ENCODE measurements at regions not wholly inside any gene's neighbourhood (a gene's known extent, or its start where the extent isn't known, plus 50 kb on each side); places are given as distances from the start of the nearest gene placed in this dataset.

DNA sequence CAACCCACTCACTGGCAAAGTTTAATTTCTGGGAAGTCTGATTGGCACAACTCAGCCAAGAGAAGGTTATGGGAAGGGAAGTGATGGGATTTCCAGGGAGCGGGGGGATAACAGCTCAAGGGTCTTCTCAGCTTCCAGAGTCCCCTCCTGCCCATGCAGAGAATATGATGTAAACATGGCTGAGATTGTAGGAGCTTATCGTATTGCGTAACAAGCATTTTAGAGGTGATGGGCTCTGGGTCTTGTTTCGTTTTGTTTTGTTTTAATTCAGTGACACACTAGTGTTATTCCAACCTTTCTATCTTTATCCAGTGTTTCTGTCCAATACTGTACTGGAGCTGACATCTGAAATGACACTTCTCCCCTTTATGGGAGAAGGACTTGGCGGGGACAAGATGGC, 762.1 kb upstream of the TMEM132C start:
- no peak for TF ChIP-seq POLR2A (IDR thresholded peaks at IDR 0.05)
- TF ChIP-seq, protein P1, sequence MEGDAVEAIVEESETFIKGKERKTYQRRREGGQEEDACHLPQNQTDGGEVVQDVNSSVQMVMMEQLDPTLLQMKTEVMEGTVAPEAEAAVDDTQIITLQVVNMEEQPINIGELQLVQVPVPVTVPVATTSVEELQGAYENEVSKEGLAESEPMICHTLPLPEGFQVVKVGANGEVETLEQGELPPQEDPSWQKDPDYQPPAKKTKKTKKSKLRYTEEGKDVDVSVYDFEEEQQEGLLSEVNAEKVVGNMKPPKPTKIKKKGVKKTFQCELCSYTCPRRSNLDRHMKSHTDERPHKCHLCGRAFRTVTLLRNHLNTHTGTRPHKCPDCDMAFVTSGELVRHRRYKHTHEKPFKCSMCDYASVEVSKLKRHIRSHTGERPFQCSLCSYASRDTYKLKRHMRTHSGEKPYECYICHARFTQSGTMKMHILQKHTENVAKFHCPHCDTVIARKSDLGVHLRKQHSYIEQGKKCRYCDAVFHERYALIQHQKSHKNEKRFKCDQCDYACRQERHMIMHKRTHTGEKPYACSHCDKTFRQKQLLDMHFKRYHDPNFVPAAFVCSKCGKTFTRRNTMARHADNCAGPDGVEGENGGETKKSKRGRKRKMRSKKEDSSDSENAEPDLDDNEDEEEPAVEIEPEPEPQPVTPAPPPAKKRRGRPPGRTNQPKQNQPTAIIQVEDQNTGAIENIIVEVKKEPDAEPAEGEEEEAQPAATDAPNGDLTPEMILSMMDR (IDR thresholded peaks at IDR 0.05): no peak

All from heart left ventricle (tissue), 13 donors.